T47D (cell line): ENCODE measurements at regions not wholly inside any gene's neighbourhood (a gene's known extent, or its start where the extent isn't known, plus 50 kb on each side); places are given as distances from the start of the nearest gene placed in this dataset.

ENCODE experiments used
- DNase-seq, 2 experiments: peaks; one replicate each; pipeline versions ENCODE4 v3.0.0 to v3.0.0-alpha.2; 2011 to 2012; ENCODE audit warnings: low read depth in 1 of 2, low spot score in 1 of 2
- JUND ChIP-seq: IDR thresholded peaks from 2 replicates; pipeline ENCODE4 v1.6.1; 2012; ENCODE audit warnings: low read depth
- in situ Hi-C: cut with HindIII; loops from 2 replicates; pipeline ENCODE4 v1.10.0; 2016; ENCODE audit warnings: low sequenced_read_pairs, low pct_unique_long_range_greater_than_20kb

DNA sequence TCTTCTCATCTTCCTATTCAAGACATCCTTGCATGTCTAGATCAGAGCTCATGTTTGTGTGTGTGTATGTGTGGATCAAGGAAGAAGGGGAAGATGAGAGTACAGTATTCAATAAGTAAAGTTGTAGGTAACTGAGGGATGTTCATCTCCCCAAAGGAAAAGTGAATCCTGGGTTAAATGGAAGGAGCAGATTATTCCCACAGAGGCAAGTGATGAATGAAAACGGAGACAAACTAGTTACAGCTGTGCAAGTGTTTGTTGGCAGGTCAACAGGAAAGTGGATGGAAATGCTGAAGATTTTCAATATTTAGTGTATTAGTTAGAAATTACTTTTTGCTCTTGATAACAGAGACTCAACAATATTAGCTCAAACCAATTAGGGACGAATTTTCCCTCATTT, 84.2 kb upstream of the PDZRN3 start:
- no peak for DNase-seq
- in situ Hi-C loops: no loop called here
- TF ChIP-seq JUND: no peak

DNA sequence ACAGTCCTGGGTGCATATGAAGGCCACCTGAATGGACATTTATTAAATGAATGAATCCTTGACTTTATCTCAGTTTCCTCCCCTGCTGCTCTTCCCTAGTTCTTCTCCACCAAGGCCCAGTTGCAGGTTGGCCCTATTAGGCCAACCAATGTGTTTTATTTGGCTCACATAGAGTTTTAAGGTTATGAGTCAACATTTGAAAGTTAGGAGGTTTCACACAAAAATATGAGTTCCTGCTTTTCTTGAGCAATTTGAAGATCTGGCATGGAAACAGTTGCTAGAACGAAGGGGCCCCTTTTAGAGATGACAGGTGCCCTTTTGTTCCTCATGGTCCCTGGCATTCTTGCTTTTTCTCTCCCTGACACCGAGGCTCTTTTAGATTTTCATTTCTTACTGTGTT, 83.0 kb upstream of the PDZRN3 start:
- no peak for TF ChIP-seq JUND
- no peak for DNase-seq
- in situ Hi-C loops: no loop called here

DNA sequence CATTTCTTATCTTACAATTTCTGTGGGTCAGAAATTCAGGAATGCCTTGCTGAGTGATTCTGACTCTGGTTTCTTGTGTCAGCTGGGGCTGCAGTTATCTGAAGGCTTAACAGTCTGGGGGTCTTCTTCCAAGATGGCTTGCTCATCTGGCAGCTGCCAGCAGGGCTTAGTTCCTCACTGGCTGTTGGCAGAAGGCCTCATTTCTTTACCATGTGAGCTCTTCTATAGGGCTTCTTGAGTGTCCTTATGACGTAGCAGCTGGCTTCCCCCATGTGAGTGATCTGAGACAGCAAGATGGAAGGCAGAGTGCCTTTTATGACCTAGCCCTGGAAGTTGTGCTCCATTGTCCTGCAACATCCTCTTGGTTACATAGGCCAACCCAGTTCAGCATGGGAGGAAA, 82.0 kb upstream of the PDZRN3 start:
- TF ChIP-seq JUND: no peak
- no peak for DNase-seq
- in situ Hi-C loops: no loop called here

DNA sequence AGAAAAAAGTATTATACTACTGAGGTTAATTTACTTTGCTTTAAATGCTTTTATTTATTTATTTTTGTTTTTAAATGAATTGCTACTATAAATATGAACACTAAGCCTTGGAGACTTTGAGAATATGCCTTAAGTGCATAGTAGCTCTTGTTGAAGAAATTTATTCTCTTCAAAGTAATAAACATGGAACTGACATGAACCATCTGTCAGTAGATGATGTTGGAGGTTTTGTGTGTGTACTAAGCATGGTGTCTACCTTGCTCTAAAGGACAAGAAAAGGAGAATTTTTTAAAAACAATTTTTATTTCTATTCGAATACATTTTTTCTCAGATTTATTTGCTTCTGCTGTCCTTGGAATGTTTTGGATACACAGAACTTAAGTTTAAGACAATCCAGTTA, 81.1 kb upstream of the PDZRN3 start:
- DNase-seq: no peak
- TF ChIP-seq JUND: no peak
- in situ Hi-C loops: no loop called here

DNA sequence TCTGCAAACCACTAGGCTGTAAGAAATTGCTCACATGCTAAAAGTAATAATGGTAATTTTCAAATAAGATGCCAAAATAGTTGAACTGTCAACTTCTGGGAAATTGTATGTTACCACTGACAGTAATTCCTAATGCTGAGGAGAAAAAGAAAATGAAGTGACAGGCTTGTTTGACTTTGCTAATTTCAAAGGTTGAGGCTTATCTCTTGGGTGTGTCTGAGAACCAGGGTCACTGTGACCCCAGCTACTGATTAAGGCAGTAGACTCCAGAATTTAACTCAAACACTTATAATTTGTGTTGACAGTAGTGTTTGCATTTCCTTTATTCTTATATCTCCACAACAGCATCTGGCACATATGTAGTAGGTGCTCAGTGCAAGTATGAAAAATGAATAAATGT, 74.6 kb upstream of the PDZRN3 start:
- DNase-seq: no peak
- in situ Hi-C loops: no loop called here
- TF ChIP-seq JUND: no peak

DNA sequence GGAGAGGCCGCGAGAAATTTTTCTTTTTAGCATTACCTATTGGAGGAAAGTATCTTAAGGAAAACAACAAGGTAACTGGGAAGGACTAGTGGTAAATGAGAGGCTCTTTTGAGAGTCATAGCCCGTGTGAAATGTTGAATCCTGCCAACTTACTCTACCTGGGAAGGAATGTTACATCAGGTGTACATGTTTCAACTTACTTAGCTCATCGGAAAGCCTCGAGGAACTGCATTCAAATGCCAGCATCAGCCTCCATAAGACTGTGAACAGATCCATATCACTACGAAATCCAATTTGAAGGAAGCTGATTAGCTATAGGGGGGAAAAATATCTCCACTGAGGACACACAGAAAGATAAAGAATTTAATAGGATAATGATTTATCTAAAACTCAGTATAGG, 72.3 kb upstream of the PDZRN3 start:
- in situ Hi-C loops: no loop called here
- no peak for TF ChIP-seq JUND
- no peak for DNase-seq

DNA sequence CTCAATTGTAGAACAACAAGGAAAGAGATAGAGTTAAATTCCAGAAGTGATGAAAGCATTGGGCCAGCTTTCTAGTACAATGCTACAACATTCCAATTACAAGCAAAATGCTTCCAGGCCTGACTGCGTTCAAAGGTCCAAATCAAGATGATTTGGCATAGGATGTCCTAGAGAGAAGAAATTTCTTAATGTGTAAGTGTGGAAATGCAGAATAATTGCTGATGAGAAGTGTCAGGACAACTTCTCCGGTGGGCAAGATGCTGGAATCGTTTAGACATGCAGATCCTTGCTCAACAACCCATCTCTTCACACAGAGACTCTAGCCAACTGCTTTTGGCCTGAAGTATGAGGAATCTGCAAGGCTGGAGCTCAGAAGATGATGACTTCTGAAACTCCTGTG, 71.1 kb upstream of the PDZRN3 start:
- DNase-seq: no peak
- no peak for TF ChIP-seq JUND
- in situ Hi-C loops: no loop called here

DNA sequence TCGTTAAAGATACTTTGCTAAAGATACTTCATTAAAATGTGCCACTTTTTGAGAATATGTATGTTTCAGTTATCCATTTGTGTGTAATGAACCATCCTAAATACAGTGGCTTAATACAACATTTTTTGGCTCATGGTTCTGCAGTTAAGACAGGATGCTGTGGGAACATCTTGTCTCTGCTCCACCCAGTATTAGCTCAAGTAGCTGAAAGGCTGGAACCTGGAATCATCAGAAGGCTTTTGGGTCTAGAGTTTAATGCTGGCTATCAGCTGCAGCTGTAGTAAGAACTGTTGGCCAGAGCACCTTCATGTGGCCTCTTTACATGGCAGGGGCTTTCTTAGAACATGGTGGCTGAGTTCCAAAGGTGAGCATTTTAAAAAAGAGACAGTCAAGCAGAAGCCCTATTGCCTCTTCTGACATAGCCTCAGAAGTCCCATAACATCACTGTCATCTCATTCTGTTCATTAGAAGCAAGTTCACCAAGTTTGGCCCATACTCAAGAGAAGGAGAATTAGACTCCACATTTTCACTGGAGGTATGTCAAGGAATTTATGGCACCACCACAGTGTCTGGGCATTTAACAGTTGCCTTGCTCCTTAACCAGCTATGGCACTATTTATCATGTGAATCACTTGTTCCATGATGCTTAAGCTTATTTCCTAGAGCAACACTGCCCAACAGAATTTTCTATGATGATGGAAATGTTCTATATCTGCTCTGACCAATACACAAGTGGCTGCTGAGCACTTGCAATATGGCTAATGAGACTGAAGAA, 70.4 kb upstream of the PDZRN3 start:
- no peak for DNase-seq
- in situ Hi-C loops: no loop called here
- no peak for TF ChIP-seq JUND

DNA sequence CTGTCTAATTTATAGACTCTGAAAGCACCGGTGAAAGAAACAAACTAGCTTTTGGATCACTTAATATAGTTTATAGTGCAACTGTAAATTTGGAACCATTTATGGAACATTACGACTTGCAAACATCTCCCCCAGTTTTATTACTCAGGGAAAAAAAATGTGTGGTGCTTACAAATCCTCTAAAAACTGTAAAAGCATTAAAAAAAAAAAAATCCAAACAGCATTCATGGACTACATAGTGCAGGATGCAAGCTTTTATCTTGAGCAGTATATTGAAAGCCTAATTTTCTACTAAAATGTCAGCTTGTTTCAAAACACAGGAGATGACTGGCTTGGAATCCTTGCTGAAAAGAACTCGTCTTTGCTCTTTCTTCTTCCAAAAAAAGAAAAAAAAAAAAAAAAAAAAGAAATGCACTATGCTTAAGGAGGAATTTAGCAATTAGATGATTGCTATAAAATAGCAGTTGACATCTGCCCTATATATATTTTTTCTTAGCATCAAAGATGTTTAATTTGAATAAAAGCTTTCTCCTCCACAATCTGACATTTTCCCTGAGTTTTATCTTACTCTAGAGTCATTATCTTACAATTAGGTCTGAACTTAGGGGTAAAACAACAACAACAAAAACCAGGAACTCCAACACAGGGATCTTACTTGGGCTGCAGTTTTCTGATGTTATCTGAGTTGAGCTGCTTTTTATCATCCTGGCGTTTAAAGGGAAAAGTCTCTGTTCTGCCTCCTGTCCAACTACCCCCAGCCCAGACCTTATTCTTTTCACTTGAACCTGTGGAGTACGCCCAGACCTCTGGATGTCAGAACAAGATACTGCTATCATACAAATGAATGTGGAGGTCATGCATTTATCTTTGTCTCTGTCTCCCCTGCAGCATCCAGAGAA, 62.6 kb upstream of the PDZRN3 start:
- TF ChIP-seq JUND: no peak
- no peak for DNase-seq
- in situ Hi-C loops: no loop called here

DNA sequence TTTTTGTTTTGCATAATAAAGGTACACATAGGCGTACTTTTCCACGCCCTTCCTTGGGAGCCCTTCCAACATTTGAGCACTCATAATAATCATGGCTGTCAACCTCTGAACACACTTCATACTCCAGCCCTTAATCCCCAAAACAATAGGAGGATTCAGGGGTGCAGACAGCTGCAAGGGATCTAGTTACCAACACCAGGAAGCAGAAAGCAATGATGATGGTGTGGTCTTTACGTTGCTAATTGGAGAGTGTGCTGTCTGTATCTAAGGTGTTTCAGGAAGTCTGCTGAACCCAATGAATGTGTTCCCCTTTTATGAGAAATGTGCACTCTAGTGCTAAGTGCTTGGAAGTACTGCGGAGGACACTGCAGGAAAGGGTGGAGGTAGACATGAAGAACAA, 60.3 kb upstream of the PDZRN3 start:
- no peak for DNase-seq
- TF ChIP-seq JUND: no peak
- in situ Hi-C loops: no loop called here

DNA sequence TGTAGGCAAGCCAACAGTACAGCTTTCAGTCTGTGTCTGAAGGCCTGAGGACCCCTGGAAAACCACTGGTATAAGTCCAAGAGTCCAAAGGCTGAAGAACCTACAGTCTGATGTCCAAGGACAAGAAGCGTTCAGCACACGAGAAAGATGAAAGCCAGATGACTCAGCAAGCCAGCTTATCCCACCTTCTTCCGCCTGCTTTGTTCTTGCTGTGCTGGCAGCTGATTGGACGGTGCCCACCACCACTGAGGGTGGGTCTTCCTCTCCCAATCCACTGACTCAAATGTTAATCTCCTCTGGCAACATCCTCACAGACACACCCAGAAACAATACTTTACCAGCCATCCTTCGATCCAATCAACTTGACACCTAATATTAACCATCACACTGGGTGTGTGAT, 59.0 kb upstream of the PDZRN3 start:
- no peak for DNase-seq
- in situ Hi-C loops: no loop called here
- TF ChIP-seq JUND: no peak

DNA sequence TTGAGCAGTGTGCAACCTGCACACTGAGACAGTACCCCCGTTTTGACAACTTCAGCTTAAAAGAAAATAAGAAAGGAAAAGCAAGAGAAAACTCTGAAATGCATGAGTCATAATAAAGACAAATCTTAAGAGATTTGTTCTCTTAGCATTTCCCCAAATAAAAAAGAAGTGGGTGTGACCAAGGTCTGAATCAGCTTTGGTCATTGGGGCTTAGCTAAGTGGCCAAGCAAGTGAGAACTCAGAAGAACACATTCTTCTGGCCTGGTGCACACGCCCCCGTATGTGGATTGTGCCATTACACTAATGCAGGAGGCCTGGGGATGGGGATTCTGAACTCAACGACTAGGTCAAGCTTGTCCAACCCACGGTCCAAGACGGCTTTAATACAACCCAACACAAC, 56.9 kb upstream of the PDZRN3 start:
- peak in 1 of 2 experiments; percentile 11 for DNase-seq
- in situ Hi-C loops: no loop called here
- TF ChIP-seq JUND: no peak

DNA sequence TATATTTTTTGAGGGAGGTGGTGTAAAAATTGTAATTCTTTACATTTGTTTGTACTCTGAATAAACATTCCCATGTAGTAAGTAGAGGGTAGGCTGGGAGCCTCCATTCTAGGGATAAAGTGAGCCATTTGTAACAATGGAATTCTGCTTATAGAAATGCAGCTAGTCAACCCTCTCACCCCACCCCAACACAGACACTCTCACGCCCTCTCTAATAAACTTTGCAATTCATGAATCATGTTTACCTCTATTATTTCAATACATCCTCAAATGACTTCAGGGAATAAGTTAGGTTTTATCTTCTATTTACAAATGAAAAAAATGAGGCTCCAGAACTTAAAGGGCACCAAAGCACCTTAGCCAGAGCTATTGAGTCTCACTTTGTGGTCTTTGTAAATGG, 56.5 kb upstream of the PDZRN3 start:
- in situ Hi-C loops: no loop called here
- TF ChIP-seq JUND: 0 out of 2 replicates have a peak, but pooled peaks have one; percentile 19
- DNase-seq: peak in 1 of 2 experiments; percentile 13
